ENCODE measurements at regions not wholly inside any gene's neighbourhood (a gene's known extent, or its start where the extent isn't known, plus 50 kb on each side); places are given as distances from the start of the nearest gene placed in this dataset.

GRCh38 chr6:12593771-12594529 lies 122.6 kb upstream of the PHACTR1 start:
- DNase-seq, result no peak

- DNase-seq, result no peak
Observed at GRCh38 chr6:12594530-12594893, 122.1 kb upstream of the PHACTR1 start.

GRCh38 chr6:12595161-12595811 lies 121.3 kb upstream of the PHACTR1 start:
- no peak for DNase-seq

GRCh38 chr6:12596731-12597130 lies 119.8 kb upstream of the PHACTR1 start:
- no peak for DNase-seq

GRCh38 chr6:12598919-12599318 lies 117.6 kb upstream of the PHACTR1 start:
- DNase-seq, result no peak

GRCh38 chr6:12601881-12602280 lies 114.7 kb upstream of the PHACTR1 start:
- no peak for DNase-seq

- DNase-seq, result no peak
Observed at GRCh38 chr6:12602342-12602741, 114.2 kb upstream of the PHACTR1 start.

- DNase-seq, result peak; percentile 21
Observed at GRCh38 chr6:12602951-12603672, 113.5 kb upstream of the PHACTR1 start.

- DNase-seq, result no peak
Observed at GRCh38 chr6:12603673-12604049, 112.9 kb upstream of the PHACTR1 start.

- DNase-seq, result peak; percentile 75
Observed at GRCh38 chr6:12605888-12606345, 110.7 kb upstream of the PHACTR1 start.

GRCh38 chr6:12606616-12607015 lies 110.0 kb upstream of the PHACTR1 start:
- no peak for DNase-seq

- no peak for DNase-seq
Observed at GRCh38 chr6:12608016-12608860, 108.3 kb upstream of the PHACTR1 start.

- no peak for DNase-seq
Observed at GRCh38 chr6:12608874-12609273, 107.7 kb upstream of the PHACTR1 start.

GRCh38 chr6:12609751-12610150 lies 106.8 kb upstream of the PHACTR1 start:
- DNase-seq, result no peak

GRCh38 chr6:12610862-12611261 lies 105.7 kb upstream of the PHACTR1 start:
- DNase-seq, result no peak

- DNase-seq, result no peak
Observed at GRCh38 chr6:12613811-12614210, 102.8 kb upstream of the PHACTR1 start.

- no peak for DNase-seq
Observed at GRCh38 chr6:12614456-12614855, 102.1 kb upstream of the PHACTR1 start.

GRCh38 chr6:12618296-12618695 lies 98.3 kb upstream of the PHACTR1 start:
- no peak for DNase-seq

- no peak for DNase-seq
Observed at GRCh38 chr6:12621754-12622153, 94.8 kb upstream of the PHACTR1 start.

- no peak for DNase-seq
Observed at GRCh38 chr6:12622566-12622965, 94.0 kb upstream of the PHACTR1 start.

GRCh38 chr6:12624142-12624837 lies 92.3 kb upstream of the PHACTR1 start:
- no peak for DNase-seq

- no peak for DNase-seq
Observed at GRCh38 chr6:12627053-12627452, 89.5 kb upstream of the PHACTR1 start.

Measured in NCI-H69 (cell line).